ENCODE measurements at regions not wholly inside any gene's neighbourhood (a gene's known extent, or its start where the extent isn't known, plus 50 kb on each side); places are given as distances from the start of the nearest gene placed in this dataset.

- no peaks in the 10 kb centered on the region for H3K4me1 Mint-ChIP-seq
- DNase-seq: no peak
- peaks cover 12% of the 10 kb centered on the region for H3K27me3 Mint-ChIP-seq (ENCODE audit: low read depth, poor library complexity)
- no peak for TF ChIP-seq CTCF (IDR thresholded peaks at IDR 0.05)
- H3K4me3 Mint-ChIP-seq: no peak overlapping the region
- H3K9me3 Mint-ChIP-seq: no peaks in the 10 kb centered on the region
- no peak overlapping the region for H3K27ac Mint-ChIP-seq
- H3K36me3 Mint-ChIP-seq (ENCODE audit: low read depth): no peaks in the 10 kb centered on the region
Measured at GRCh38 chr6:86251106-86251505, 608.4 kb upstream of the SYNCRIP start.

GRCh38 chr6:86217906-86218305 lies 575.2 kb upstream of the SYNCRIP start:
- H3K36me3 Mint-ChIP-seq (ENCODE audit: low read depth): no peaks in the 10 kb centered on the region

DNA sequence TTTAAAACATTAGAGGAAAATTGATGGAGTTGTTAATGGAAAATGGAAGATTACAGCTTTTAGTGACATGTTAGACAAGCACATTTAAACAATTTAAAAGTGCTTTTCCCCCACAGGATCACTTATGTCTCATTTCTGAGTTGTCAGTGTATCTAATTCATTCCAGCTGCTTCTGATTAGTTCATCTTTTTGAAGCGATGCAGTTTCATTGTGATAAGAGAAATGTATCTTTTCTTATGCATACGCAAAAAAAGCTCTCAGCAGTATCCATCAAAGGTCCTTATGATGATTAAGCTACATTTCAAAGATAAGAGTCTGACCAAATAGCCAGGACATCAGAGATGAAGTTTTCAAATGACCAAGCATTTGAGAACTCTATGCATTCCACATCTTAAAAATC lies 572.6 kb upstream of the SYNCRIP start:
- Mint-ChIP-seq H3K27ac (no peak overlapping the region), H3K27me3 (ENCODE audit: low read depth, poor library complexity) (no peaks in the 10 kb centered on the region), H3K4me1 (no peaks in the 10 kb centered on the region), H3K36me3 (ENCODE audit: low read depth) (no peaks in the 10 kb centered on the region), H3K4me3 (no peak overlapping the region), H3K9me3 (peaks cover 5% of the 10 kb centered on the region)
- DNase-seq: no peak
- no peak for TF ChIP-seq CTCF (IDR thresholded peaks at IDR 0.05)

More at GRCh38 chr6:86217906-86218305, 575.2 kb upstream of the SYNCRIP start:
- Mint-ChIP-seq H3K4me3 (no peak overlapping the region), H3K27me3 (ENCODE audit: low read depth, poor library complexity) (no peaks in the 10 kb centered on the region), H3K4me1 (no peaks in the 10 kb centered on the region), H3K27ac (no peak overlapping the region), H3K9me3 (peaks cover 16% of the 10 kb centered on the region)
- TF ChIP-seq CTCF (IDR thresholded peaks at IDR 0.05): no peak
- no peak for DNase-seq

GRCh38 chr6:86205980-86206379 lies 563.3 kb upstream of the SYNCRIP start:
- Mint-ChIP-seq H3K4me1 (no peaks in the 10 kb centered on the region), H3K9me3 (peaks cover 8% of the 10 kb centered on the region), H3K4me3 (no peak overlapping the region), H3K27ac (no peak overlapping the region), H3K27me3 (ENCODE audit: low read depth, poor library complexity) (no peaks in the 10 kb centered on the region), H3K36me3 (ENCODE audit: low read depth) (no peaks in the 10 kb centered on the region)
- DNase-seq: no peak
- TF ChIP-seq CTCF (IDR thresholded peaks at IDR 0.05): no peak

DNA sequence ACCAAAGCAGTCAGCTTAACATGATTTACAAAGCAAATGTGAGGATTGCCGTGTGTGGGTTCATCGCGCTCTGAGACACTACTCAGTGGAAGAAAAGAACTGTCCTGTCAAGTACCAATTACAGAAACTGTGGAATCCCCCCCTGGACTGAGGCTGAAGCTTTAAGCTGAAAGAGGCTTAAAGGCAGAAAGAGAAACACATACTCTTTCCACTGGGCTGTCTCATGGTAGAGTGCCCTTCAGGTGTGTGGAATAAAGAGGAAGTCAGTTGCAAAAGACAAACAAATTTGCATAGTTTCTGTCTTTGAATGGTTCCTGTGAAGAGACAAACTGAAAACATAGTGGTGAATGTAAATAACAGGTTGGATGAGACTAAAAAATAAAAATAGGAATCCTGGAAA lies 560.4 kb upstream of the SYNCRIP start:
- no peak for DNase-seq
- Mint-ChIP-seq H3K36me3 (ENCODE audit: low read depth) (no peaks in the 10 kb centered on the region), H3K4me1 (no peaks in the 10 kb centered on the region), H3K27ac (no peak overlapping the region), H3K27me3 (ENCODE audit: low read depth, poor library complexity) (no peaks in the 10 kb centered on the region), H3K9me3 (peaks cover 12% of the 10 kb centered on the region), H3K4me3 (no peak overlapping the region)
- no peak for TF ChIP-seq CTCF (IDR thresholded peaks at IDR 0.05)

- no peaks in the 10 kb centered on the region for H3K27me3 Mint-ChIP-seq (ENCODE audit: low read depth, poor library complexity)
Measured at GRCh38 chr6:86193821-86194220, 551.1 kb upstream of the SYNCRIP start.

More at GRCh38 chr6:86193821-86194220, 551.1 kb upstream of the SYNCRIP start:
- DNase-seq: no peak
- Mint-ChIP-seq H3K4me3 (no peak overlapping the region), H3K27ac (no peak overlapping the region), H3K36me3 (ENCODE audit: low read depth) (no peaks in the 10 kb centered on the region), H3K4me1 (no peaks in the 10 kb centered on the region), H3K9me3 (no peaks in the 10 kb centered on the region)
- TF ChIP-seq CTCF (IDR thresholded peaks at IDR 0.05): no peak
